ENCODE measurements at regions not wholly inside any gene's neighbourhood (a gene's known extent, or its start where the extent isn't known, plus 50 kb on each side); places are given as distances from the start of the nearest gene placed in this dataset.
A peak's percentile ranks its signal among the peaks of the same experiment; 100 is the strongest.

DNA sequence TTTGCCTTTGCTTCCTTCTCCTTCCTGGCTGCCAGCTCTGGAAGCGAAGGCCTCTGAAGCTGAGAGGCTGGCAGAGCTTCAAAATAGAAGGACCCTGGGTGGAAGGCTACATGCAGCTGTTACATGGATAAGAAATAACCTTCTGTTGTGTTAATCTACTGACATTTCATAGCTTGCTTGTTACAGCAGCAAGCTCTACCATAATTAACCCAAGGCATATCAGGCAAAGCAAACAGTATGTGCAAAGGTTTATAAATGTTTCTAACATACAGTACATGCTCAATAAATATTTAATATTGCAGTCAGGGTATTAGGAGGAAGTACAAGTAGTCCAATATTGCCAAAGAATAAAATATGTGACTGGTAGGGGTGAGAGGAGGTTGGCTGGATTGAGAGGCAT is 55.6 kb upstream of the MKLN1 start:
- Mint-ChIP-seq H3K4me1 (ENCODE audit: unreplicated experiment) (no peaks in the 10 kb centered on the region), H3K4me3 (no peak overlapping the region), H3K9me3 (peaks cover 3% of the 10 kb centered on the region), H3K36me3 (no peaks in the 10 kb centered on the region), H3K27me3 (no peaks in the 10 kb centered on the region), H3K27ac (no peak overlapping the region)
- TF ChIP-seq, protein P1, sequence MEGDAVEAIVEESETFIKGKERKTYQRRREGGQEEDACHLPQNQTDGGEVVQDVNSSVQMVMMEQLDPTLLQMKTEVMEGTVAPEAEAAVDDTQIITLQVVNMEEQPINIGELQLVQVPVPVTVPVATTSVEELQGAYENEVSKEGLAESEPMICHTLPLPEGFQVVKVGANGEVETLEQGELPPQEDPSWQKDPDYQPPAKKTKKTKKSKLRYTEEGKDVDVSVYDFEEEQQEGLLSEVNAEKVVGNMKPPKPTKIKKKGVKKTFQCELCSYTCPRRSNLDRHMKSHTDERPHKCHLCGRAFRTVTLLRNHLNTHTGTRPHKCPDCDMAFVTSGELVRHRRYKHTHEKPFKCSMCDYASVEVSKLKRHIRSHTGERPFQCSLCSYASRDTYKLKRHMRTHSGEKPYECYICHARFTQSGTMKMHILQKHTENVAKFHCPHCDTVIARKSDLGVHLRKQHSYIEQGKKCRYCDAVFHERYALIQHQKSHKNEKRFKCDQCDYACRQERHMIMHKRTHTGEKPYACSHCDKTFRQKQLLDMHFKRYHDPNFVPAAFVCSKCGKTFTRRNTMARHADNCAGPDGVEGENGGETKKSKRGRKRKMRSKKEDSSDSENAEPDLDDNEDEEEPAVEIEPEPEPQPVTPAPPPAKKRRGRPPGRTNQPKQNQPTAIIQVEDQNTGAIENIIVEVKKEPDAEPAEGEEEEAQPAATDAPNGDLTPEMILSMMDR (conservative IDR thresholded peaks at IDR 0.05): no peak
- DNase-seq (ENCODE audit: extremely low spot score, unreplicated experiment): no peak

DNA sequence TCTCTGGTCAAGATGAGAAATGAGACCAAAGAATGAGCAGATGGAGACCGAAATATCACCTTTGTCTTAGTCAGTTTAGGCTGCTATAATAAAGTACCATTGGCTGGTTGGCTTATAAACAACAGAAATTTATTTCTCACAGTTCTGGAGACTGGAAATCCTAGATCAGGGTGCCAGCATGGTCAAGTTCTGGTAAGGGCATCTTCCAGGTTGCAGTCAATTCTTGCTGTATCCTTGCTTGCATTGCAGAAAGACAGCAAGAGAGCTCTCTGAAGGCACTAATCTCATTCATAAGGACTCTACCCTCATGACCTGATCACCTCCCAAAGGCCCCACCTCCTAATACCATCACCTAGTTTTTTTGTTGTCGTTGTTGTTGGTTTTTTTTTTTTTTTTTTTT is 52.7 kb upstream of the MKLN1 start:
- H3K36me3 Mint-ChIP-seq: no peaks in the 10 kb centered on the region
- H3K27me3 Mint-ChIP-seq: no peaks in the 10 kb centered on the region
- TF ChIP-seq, protein P1 (conservative IDR thresholded peaks at IDR 0.05): no peak
- no peak for DNase-seq (ENCODE audit: extremely low spot score, unreplicated experiment)
- peaks cover 5% of the 10 kb centered on the region for H3K9me3 Mint-ChIP-seq
- H3K4me1 Mint-ChIP-seq (ENCODE audit: unreplicated experiment): no peaks in the 10 kb centered on the region
- H3K27ac Mint-ChIP-seq: no peak overlapping the region
- no peak overlapping the region for H3K4me3 Mint-ChIP-seq

DNA sequence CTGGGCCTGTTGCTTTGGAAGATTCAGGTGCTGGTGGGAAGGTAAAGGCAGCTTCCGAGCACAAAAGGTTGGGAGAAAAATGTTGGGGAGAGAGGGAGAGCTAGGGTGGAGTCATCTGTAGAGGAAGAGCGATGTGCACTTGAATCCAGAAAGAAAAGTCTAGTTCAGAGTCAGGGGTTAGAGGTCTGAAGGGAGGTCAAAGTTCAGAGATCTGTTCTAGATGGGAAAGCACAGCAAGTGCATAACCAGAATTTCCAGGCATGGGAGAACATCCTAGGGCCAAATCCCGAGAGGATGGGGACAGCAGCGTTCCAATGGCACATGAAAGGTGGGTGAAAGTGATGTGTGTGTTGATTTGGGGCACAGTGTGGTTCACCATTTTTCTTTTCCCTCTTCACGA is 51.5 kb upstream of the MKLN1 start:
- H3K27ac Mint-ChIP-seq: no peak overlapping the region
- H3K4me1 Mint-ChIP-seq (ENCODE audit: unreplicated experiment): no peaks in the 10 kb centered on the region
- DNase-seq (ENCODE audit: extremely low spot score, unreplicated experiment): no peak
- peaks cover 5% of the 10 kb centered on the region for H3K9me3 Mint-ChIP-seq
- no peaks in the 10 kb centered on the region for H3K36me3 Mint-ChIP-seq
- no peaks in the 10 kb centered on the region for H3K27me3 Mint-ChIP-seq
- H3K4me3 Mint-ChIP-seq: no peak overlapping the region
- TF ChIP-seq, protein P1 (conservative IDR thresholded peaks at IDR 0.05): no peak

DNA sequence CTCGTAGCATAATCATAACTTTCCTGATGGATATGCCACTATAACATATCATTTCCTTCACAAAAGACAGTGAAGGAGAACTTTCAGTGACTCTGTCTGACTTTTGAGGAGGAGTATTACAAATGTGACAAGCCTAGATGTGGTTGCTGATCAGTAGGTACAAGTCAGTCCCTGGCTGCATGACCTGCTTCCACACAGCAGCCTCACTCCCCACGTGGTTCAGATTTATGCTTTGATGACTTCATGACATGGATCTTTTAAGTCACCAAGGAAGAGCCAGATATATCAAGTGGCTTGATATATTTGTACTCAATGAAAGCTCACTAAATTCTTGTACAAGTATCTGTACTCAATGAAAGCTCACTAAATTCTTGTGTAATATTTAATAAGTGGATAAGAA is 50.9 kb upstream of the MKLN1 start:
- Mint-ChIP-seq H3K4me1 (ENCODE audit: unreplicated experiment) (no peaks in the 10 kb centered on the region), H3K27me3 (no peaks in the 10 kb centered on the region), H3K9me3 (peaks cover 5% of the 10 kb centered on the region), H3K4me3 (no peak overlapping the region), H3K27ac (no peak overlapping the region), H3K36me3 (no peaks in the 10 kb centered on the region)
- no peak for DNase-seq (ENCODE audit: extremely low spot score, unreplicated experiment)
- TF ChIP-seq, protein P1 (conservative IDR thresholded peaks at IDR 0.05): no peak

Small RNAs in the stretch of these regions (microRNA-seq; reads per million reads assigned to microRNA genes)
- 251 reads per million, percentile 70 among the genes with 10 or more reads in this experiment for gene MIR29A
